Nephron progenitor cell (in vitro differentiated cells): ENCODE measurements at regions not wholly inside any gene's neighbourhood (a gene's known extent, or its start where the extent isn't known, plus 50 kb on each side); places are given as distances from the start of the nearest gene placed in this dataset.
A peak's percentile ranks its signal among the peaks of the same experiment; 100 is the strongest.

Experiments used
- DNase-seq: peaks from one replicate; pipeline ENCODE4 v3.0.0; 2021
- H3K27ac Mint-ChIP-seq: 2 replicates; pipeline ENCODE4 v1.8.0; 2021; ENCODE audit warnings: mild to moderate bottlenecking, moderate library complexity, mixed read lengths
- H3K27me3 Mint-ChIP-seq: 2 replicates; pipeline ENCODE4 v1.8.0; 2021; ENCODE audit warnings: mild to moderate bottlenecking, low read depth, mixed read lengths; ENCODE audit not compliant: poor library complexity
- H3K36me3 Mint-ChIP-seq: 2 replicates; pipeline ENCODE4 v1.8.0; 2021; ENCODE audit warnings: low read depth, mixed read lengths
- H3K4me1 Mint-ChIP-seq: 2 replicates; pipeline ENCODE4 v1.8.0; 2021; ENCODE audit warnings: mixed read lengths
- H3K4me3 Mint-ChIP-seq: 2 replicates; pipeline ENCODE4 v1.8.0; 2021; ENCODE audit warnings: mild to moderate bottlenecking, moderate library complexity, mixed read lengths
- H3K9me3 Mint-ChIP-seq: 2 replicates; pipeline ENCODE4 v1.8.0; 2021; ENCODE audit warnings: mild to moderate bottlenecking, moderate library complexity, mixed read lengths
- TF ChIP-seq, protein P1 (sequence below): fragments of 200-600 bp; sonication (generic); IDR thresholded peaks from 2 replicates; pipeline ENCODE4 v1.5.0; 2021; ENCODE audit warnings: antibody characterized with exemption

DNA sequence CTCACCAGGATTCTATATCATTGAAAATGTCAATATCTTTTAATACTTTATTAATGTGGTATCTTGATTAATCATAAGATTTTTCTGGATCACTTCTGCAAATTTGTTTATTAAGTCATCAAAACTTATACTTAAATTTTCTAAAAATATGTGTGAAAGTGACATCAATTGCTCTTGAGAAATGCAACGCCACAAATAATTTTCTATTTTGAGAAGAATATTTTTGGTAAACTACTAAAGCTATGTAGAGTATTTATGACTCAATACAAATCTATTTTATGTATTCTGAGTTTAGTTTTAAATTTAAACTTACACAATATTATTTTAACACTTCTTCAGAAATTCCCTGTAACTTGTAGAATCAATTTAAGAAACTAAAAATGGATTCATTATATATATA lies 263.3 kb downstream of the RASSF9 start:
- no peaks in the 10 kb centered on the region for H3K27me3 Mint-ChIP-seq
- H3K4me3 Mint-ChIP-seq, result no peak overlapping the region
- no peaks in the 10 kb centered on the region for H3K4me1 Mint-ChIP-seq
- H3K9me3 Mint-ChIP-seq, result no peaks in the 10 kb centered on the region
- no peak overlapping the region for H3K27ac Mint-ChIP-seq
- TF ChIP-seq, protein P1, sequence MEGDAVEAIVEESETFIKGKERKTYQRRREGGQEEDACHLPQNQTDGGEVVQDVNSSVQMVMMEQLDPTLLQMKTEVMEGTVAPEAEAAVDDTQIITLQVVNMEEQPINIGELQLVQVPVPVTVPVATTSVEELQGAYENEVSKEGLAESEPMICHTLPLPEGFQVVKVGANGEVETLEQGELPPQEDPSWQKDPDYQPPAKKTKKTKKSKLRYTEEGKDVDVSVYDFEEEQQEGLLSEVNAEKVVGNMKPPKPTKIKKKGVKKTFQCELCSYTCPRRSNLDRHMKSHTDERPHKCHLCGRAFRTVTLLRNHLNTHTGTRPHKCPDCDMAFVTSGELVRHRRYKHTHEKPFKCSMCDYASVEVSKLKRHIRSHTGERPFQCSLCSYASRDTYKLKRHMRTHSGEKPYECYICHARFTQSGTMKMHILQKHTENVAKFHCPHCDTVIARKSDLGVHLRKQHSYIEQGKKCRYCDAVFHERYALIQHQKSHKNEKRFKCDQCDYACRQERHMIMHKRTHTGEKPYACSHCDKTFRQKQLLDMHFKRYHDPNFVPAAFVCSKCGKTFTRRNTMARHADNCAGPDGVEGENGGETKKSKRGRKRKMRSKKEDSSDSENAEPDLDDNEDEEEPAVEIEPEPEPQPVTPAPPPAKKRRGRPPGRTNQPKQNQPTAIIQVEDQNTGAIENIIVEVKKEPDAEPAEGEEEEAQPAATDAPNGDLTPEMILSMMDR, result no peak
- no peaks in the 10 kb centered on the region for H3K36me3 Mint-ChIP-seq
- no peak for DNase-seq

DNA sequence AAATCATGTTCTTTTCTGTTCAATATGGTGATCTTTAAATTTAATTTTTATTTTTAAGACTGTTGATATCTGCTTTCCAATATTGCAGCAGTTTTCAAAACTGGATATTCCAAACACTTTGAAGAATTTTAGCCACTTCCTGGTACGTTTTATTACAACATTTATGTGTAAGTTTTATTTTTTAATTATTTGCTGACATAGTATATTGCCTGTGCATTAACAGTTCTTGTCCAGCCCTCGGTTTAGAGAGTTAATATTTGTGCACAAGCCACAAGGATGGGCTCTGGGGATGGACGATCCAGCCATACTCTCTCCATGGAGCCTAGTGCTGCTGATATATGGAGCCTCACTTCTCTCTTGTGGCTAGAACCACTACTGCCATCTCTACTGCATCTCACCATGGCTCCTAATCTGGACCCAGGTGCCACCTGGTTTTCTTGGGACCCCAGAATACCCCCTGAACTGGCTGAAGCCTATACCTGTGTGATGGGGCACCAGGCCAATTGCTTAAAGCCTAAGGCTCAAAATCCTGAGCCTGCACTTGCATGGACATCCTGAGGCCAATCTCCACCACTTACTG lies 262.5 kb downstream of the RASSF9 start:
- H3K36me3 Mint-ChIP-seq, result no peaks in the 10 kb centered on the region
- TF ChIP-seq, protein P1, result no peak
- no peak overlapping the region for H3K4me3 Mint-ChIP-seq
- no peaks in the 10 kb centered on the region for H3K27me3 Mint-ChIP-seq
- no peaks in the 10 kb centered on the region for H3K9me3 Mint-ChIP-seq
- no peaks in the 10 kb centered on the region for H3K4me1 Mint-ChIP-seq
- DNase-seq, result no peak
- no peak overlapping the region for H3K27ac Mint-ChIP-seq

GRCh38 chr12:85574291-85574690 lies 261.9 kb downstream of the RASSF9 start:
- Mint-ChIP-seq H3K4me1 (no peaks in the 10 kb centered on the region), H3K9me3 (no peaks in the 10 kb centered on the region)
- TF ChIP-seq, protein P1, result no peak

GRCh38 chr12:85575120-85576096 lies 260.8 kb downstream of the RASSF9 start:
- DNase-seq, result peak; percentile 57
- TF ChIP-seq, protein P1, result peak; percentile 69
- no peak overlapping the region for H3K4me3 Mint-ChIP-seq
- H3K27ac Mint-ChIP-seq, result no peak overlapping the region
- no peaks in the 10 kb centered on the region for H3K36me3 Mint-ChIP-seq
- H3K9me3 Mint-ChIP-seq, result no peaks in the 10 kb centered on the region
- peaks cover 3% of the 10 kb centered on the region for H3K27me3 Mint-ChIP-seq
- no peaks in the 10 kb centered on the region for H3K4me1 Mint-ChIP-seq

More at GRCh38 chr12:85574291-85574690, 261.9 kb downstream of the RASSF9 start:
- H3K4me3 Mint-ChIP-seq, result no peak overlapping the region
- no peaks in the 10 kb centered on the region for H3K27me3 Mint-ChIP-seq
- no peak for DNase-seq
- H3K36me3 Mint-ChIP-seq, result no peaks in the 10 kb centered on the region
- no peak overlapping the region for H3K27ac Mint-ChIP-seq

DNA sequence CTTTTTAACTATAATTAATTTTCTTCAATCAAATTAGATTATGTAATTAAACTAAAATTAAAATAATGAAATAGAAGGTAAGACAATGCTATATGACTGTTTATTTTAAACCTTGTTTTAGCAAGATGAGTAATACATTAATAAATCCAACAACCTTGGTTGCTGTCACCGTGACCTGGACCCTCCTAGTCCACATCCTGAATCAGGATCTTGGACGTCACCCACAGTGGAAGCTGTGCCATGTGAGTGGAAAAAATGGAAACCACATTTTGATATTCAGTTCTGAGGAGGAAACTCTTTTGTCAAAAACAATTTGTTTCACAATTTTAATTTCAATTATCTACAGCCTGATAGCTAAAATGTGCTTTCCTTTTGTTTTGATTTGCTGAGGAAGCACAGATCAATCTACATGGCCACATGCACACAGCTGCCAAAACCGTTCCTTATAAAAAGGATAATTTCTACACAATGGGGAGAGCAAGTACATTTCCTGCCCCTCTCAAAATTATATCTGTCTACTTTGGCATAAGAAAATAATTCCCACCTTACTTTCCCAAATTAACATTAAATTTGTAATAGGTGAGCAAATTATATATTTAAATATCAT lies 255.5 kb downstream of the RASSF9 start:
- Mint-ChIP-seq H3K36me3 (no peaks in the 10 kb centered on the region), H3K4me3 (no peak overlapping the region), H3K4me1 (no peaks in the 10 kb centered on the region), H3K9me3 (no peaks in the 10 kb centered on the region), H3K27ac (no peak overlapping the region), H3K27me3 (peaks cover 3% of the 10 kb centered on the region)
- TF ChIP-seq, protein P1, result no peak
- DNase-seq, result no peak
